Breast epithelium (tissue), 4 donors: ENCODE measurements at regions not wholly inside any gene's neighbourhood (a gene's known extent, or its start where the extent isn't known, plus 50 kb on each side); places are given as distances from the start of the nearest gene placed in this dataset.
A peak's percentile ranks its signal among the peaks of the same experiment; 100 is the strongest.
"Not testable (repeated sequence)": the region's sequence is repeated elsewhere in the genome, so short reads cannot be mapped to it uniquely, and the experiment has no call there.

Experiments
- DNase-seq, 2 donors: peaks; one replicate each; pipeline ENCODE4 v3.0.0-alpha.2; 2019; ENCODE audit warnings: low spot score in 2 of 2
- H3K27ac ChIP-seq, 2 donors: fragments of 200-600 bp; sonication (generic) in 1 of 2; one replicate each; pipeline ENCODE4 v1.5.1; 2016 to 2019; ENCODE audit warnings: mild to moderate bottlenecking in 1 of 2
- H3K27me3 ChIP-seq, 2 donors: fragments of 200-600 bp; sonication (generic) in 1 of 2; one replicate each; pipeline versions ENCODE4 v1.5.1 to v1.6.0; 2017 to 2019; ENCODE audit warnings: control low read depth in 1 of 2, mild to moderate bottlenecking in 1 of 2
- H3K36me3 ChIP-seq: fragments of 200-600 bp; one replicate; pipeline ENCODE4 v1.5.1; 2019
- H3K4me1 ChIP-seq, 2 donors: fragments of 200-600 bp; sonication (generic); one replicate each; pipeline ENCODE4 v1.5.1; 2016 to 2019; ENCODE audit warnings: control low read depth in 1 of 2
- H3K4me3 ChIP-seq, 3 donors: fragments of 200-600 bp; sonication (generic); 1 replicate in 2 of 3; 2 replicates in 1 of 3; pipeline ENCODE4 v1.5.1; 2016 to 2019; ENCODE audit warnings: mild to moderate bottlenecking in 3 of 3, moderate library complexity in 2 of 3
- H3K9me3 ChIP-seq, 2 donors: fragments of 200-600 bp; sonication (generic) in 1 of 2; one replicate each; pipeline ENCODE4 v1.5.1; 2016 to 2019; ENCODE audit warnings: control low read depth in 1 of 2
- POLR2A ChIP-seq: fragments of 450-650 bp; IDR thresholded peaks from one replicate; pipeline ENCODE4 v1.6.1; 2016; ENCODE audit warnings: antibody characterized with exemption, mild to moderate bottlenecking, moderate library complexity
- POLR2AphosphoS5 ChIP-seq, 3 donors: sonication (generic); formaldehyde crosslinking; IDR thresholded peaks; one replicate each; pipeline ENCODE4 v1.6.1; 2017; ENCODE audit warnings: antibody characterized with exemption in 3 of 3
- intact Hi-C: fragments of 100-400 bp; cut with DNase I; formaldehyde crosslinking; loops from one replicate; pipeline ENCODE4 v1.15.1; 2023; ENCODE audit warnings: low total_unique reads
- TF ChIP-seq, protein P1 (sequence below), 3 donors: fragments of 450-650 bp; IDR thresholded peaks; one replicate each; pipeline ENCODE4 v1.5.1; 2016 to 2017; ENCODE audit warnings: antibody characterized with exemption in 3 of 3, mild to moderate bottlenecking in 3 of 3, moderate library complexity in 3 of 3

DNA sequence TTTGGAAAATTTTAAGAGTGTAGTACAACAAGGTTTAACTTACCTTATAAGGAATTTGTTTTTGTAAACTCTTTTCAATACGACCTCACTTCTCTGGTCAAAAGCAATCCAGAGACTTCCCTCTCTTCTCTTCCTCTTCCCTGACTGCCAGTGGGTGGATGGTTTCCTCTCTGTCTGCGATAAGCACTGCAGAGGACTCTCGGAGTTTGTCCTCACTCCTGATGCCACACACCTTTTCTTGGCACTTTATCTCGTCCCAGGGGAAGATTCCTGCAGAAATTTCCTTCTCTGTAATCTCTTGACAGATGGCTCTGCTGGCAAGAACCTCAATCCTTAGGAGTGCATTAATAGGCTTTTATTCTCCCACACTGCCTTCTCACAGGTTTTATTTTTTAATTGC is 641.6 kb downstream of the NR2F1-AS1 start:
- Histone ChIP-seq H3K4me1 (no peaks in the 10 kb centered on the region), H3K4me3 (peak overlapping the region in 1 of 3 donors; percentile 17), H3K36me3 (no peaks in the 10 kb centered on the region), H3K27ac (no peak overlapping the region), H3K9me3 (no peaks in the 10 kb centered on the region), H3K27me3 (no peaks in the 10 kb centered on the region)
- no peak for DNase-seq
- intact Hi-C loops: no loop called here
- TF ChIP-seq, protein P1, sequence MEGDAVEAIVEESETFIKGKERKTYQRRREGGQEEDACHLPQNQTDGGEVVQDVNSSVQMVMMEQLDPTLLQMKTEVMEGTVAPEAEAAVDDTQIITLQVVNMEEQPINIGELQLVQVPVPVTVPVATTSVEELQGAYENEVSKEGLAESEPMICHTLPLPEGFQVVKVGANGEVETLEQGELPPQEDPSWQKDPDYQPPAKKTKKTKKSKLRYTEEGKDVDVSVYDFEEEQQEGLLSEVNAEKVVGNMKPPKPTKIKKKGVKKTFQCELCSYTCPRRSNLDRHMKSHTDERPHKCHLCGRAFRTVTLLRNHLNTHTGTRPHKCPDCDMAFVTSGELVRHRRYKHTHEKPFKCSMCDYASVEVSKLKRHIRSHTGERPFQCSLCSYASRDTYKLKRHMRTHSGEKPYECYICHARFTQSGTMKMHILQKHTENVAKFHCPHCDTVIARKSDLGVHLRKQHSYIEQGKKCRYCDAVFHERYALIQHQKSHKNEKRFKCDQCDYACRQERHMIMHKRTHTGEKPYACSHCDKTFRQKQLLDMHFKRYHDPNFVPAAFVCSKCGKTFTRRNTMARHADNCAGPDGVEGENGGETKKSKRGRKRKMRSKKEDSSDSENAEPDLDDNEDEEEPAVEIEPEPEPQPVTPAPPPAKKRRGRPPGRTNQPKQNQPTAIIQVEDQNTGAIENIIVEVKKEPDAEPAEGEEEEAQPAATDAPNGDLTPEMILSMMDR (IDR thresholded peaks at IDR 0.05): no peak
- TF ChIP-seq POLR2AphosphoS5 (IDR thresholded peaks at IDR 0.05) (no peak), POLR2A (no peak)

- DNase-seq, H3K27ac ChIP-seq, H3K9me3 ChIP-seq, intact Hi-C loops, H3K4me1 ChIP-seq, H3K27me3 ChIP-seq, H3K36me3 ChIP-seq, H3K4me3 ChIP-seq: not testable (repeated sequence)
Measured at GRCh38 chr5:92937396-92937795, 643.6 kb downstream of the NR2F1-AS1 start.

- Histone ChIP-seq H3K4me1 (no peaks in the 10 kb centered on the region), H3K4me3 (no peak overlapping the region), H3K36me3 (no peaks in the 10 kb centered on the region), H3K27me3 (no peaks in the 10 kb centered on the region), H3K9me3 (no peaks in the 10 kb centered on the region), H3K27ac (no peak overlapping the region)
- intact Hi-C loops: no loop called here
- TF ChIP-seq POLR2AphosphoS5 (IDR thresholded peaks at IDR 0.05): no peak
- TF ChIP-seq POLR2A: no peak
- TF ChIP-seq, protein P1 (IDR thresholded peaks at IDR 0.05): no peak
- DNase-seq: no peak
Measured at GRCh38 chr5:92930057-92930456, 651.0 kb downstream of the NR2F1-AS1 start.

GRCh38 chr5:92927291-92927778 is 653.7 kb downstream of the NR2F1-AS1 start:
- DNase-seq: no peak
- no peak overlapping the region for H3K27ac ChIP-seq
- no peaks in the 10 kb centered on the region for H3K27me3 ChIP-seq
- TF ChIP-seq POLR2A (no peak), POLR2AphosphoS5 (IDR thresholded peaks at IDR 0.05) (no peak)
- TF ChIP-seq, protein P1 (IDR thresholded peaks at IDR 0.05): no peak
- intact Hi-C loops: no loop called here
- H3K9me3 ChIP-seq: no peaks in the 10 kb centered on the region
- H3K4me3 ChIP-seq: no peak overlapping the region
- no peaks in the 10 kb centered on the region for H3K4me1 ChIP-seq
- H3K36me3 ChIP-seq: no peaks in the 10 kb centered on the region

- H3K9me3 ChIP-seq: no peaks in the 10 kb centered on the region
- H3K27ac ChIP-seq: no peak overlapping the region
- no peaks in the 10 kb centered on the region for H3K4me1 ChIP-seq
- no peaks in the 10 kb centered on the region for H3K27me3 ChIP-seq
- TF ChIP-seq POLR2A: no peak
- TF ChIP-seq, protein P1 (IDR thresholded peaks at IDR 0.05): no peak
- no peak for TF ChIP-seq POLR2AphosphoS5 (IDR thresholded peaks at IDR 0.05)
- no peaks in the 10 kb centered on the region for H3K36me3 ChIP-seq
- H3K4me3 ChIP-seq: no peak overlapping the region
- no peak for DNase-seq
- intact Hi-C loops: no loop called here
Measured at GRCh38 chr5:92923885-92924284, 657.1 kb downstream of the NR2F1-AS1 start.
